Nephron (organoid): ENCODE measurements at regions not wholly inside any gene's neighbourhood (a gene's known extent, or its start where the extent isn't known, plus 50 kb on each side); places are given as distances from the start of the nearest gene placed in this dataset.

ENCODE experiments used
- H3K27ac Mint-ChIP-seq, 3 experiments: 2 replicates each; pipeline ENCODE4 v1.8.0; 2020; ENCODE audit warnings: mixed read lengths in 3 of 3, mild to moderate bottlenecking in 2 of 3, moderate library complexity in 1 of 3
- H3K27me3 Mint-ChIP-seq: 2 replicates; pipeline ENCODE4 v1.8.0; 2021; ENCODE audit warnings: low read depth, mild to moderate bottlenecking, moderate library complexity, mixed read lengths
- H3K36me3 Mint-ChIP-seq: 2 replicates; pipeline ENCODE4 v1.8.0; 2020; ENCODE audit warnings: low read depth, mixed read lengths
- H3K4me1 Mint-ChIP-seq: 2 replicates; pipeline ENCODE4 v1.8.0; 2020; ENCODE audit warnings: mixed read lengths
- H3K4me3 Mint-ChIP-seq, 3 experiments: 2 replicates each; pipeline ENCODE4 v1.8.0; 2020; ENCODE audit warnings: mild to moderate bottlenecking in 3 of 3, mixed read lengths in 3 of 3, moderate library complexity in 2 of 3
- H3K9me3 Mint-ChIP-seq: 2 replicates; pipeline ENCODE4 v1.8.0; 2020; ENCODE audit warnings: mixed read lengths
- CTCF ChIP-seq, 3 experiments: fragments of 200-600 bp; sonication (generic); IDR thresholded peaks; one replicate each; pipeline ENCODE4 v1.5.0; 2021; ENCODE audit warnings: antibody characterized with exemption in 3 of 3; ENCODE audit not compliant: unreplicated experiment in 3 of 3

DNA sequence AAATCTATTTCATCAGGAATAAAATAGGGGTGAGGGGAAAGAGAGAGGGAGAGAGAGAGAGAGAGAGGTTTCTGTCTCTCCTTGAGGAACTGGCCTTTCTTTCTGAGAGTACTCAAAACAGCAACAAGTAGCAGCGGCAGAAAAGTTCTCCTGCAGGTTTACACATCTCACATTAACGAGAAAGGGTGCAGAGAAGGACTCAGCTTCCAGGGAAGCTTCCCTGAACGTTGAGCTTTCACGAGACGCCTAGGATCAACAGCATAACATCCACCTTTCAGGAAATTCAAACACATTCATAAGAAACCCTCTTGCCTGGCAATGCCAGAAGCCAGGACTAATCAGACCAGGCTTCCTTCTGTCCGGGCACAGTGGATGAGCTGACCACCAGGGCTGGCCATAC lies 162.9 kb downstream of the ZDHHC21 start:
- peaks cover 44% of the 10 kb centered on the region for H3K4me1 Mint-ChIP-seq
- H3K9me3 Mint-ChIP-seq, result no peaks in the 10 kb centered on the region
- TF ChIP-seq CTCF (IDR thresholded peaks at IDR 0.05; ENCODE audit: unreplicated experiment in 3 of 3), result no peak
- peak overlapping the region in 1 of 3 experiments; percentile 1 for H3K4me3 Mint-ChIP-seq
- H3K36me3 Mint-ChIP-seq, result no peaks in the 10 kb centered on the region
- peaks cover 18% of the 10 kb centered on the region for H3K27me3 Mint-ChIP-seq
- no peak overlapping the region for H3K27ac Mint-ChIP-seq

DNA sequence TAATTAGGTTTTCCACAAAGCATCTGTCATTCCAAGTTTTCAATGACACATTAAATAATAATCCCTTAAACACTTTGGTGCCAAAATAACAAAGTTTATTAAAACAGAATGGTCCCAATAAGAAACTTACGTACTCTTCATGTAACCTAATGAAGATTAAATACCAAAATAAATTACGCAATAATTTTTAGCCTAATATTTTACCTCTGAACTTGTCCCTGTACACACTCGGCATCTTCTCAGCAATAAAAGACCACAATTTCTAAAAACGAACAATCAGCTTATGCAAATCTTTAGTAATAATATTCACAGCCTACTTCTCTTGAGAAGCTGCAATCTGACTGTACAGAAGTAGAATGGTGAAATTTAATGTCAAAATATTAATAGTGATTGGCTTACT lies 163.6 kb downstream of the ZDHHC21 start:
- Mint-ChIP-seq H3K4me3 (no peak overlapping the region), H3K9me3 (no peaks in the 10 kb centered on the region), H3K4me1 (peaks cover 38% of the 10 kb centered on the region), H3K27ac (no peak overlapping the region), H3K36me3 (no peaks in the 10 kb centered on the region), H3K27me3 (peaks cover 11% of the 10 kb centered on the region)
- TF ChIP-seq CTCF (IDR thresholded peaks at IDR 0.05; ENCODE audit: unreplicated experiment in 3 of 3), result no peak

DNA sequence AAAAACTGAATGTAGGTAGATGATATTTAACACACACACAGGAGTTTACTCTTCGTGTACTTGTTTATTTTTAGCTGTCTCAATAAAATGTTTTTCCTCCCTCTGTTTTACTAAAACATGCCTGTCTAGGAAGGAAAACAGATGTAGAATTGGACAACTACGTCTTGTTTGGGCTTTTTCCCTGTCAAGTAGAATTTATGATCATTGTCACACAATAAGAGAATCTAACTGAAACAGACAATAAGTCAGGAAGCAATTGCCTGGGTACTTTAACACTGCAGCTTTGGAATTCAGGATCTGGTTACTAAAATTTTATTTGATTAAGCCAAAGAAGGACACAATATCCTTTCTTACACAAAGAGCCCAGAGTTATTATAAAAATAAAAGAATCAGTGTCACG lies 164.2 kb downstream of the ZDHHC21 start:
- H3K27ac Mint-ChIP-seq, result peak overlapping the region in 1 of 3 experiments; percentile 50
- H3K9me3 Mint-ChIP-seq, result no peaks in the 10 kb centered on the region
- no peak for TF ChIP-seq CTCF (IDR thresholded peaks at IDR 0.05; ENCODE audit: unreplicated experiment in 3 of 3)
- peaks cover 33% of the 10 kb centered on the region for H3K4me1 Mint-ChIP-seq
- no peaks in the 10 kb centered on the region for H3K36me3 Mint-ChIP-seq
- no peak overlapping the region for H3K4me3 Mint-ChIP-seq
- peaks cover 9% of the 10 kb centered on the region for H3K27me3 Mint-ChIP-seq

GRCh38 chr9:14526504-14526903 lies 166.7 kb downstream of the ZDHHC21 start:
- no peaks in the 10 kb centered on the region for H3K9me3 Mint-ChIP-seq
- H3K27ac Mint-ChIP-seq, result no peak overlapping the region
- no peaks in the 10 kb centered on the region for H3K36me3 Mint-ChIP-seq
- H3K4me1 Mint-ChIP-seq, result peaks cover 14% of the 10 kb centered on the region
- TF ChIP-seq CTCF (IDR thresholded peaks at IDR 0.05; ENCODE audit: unreplicated experiment in 3 of 3), result no peak
- H3K27me3 Mint-ChIP-seq, result peaks cover 5% of the 10 kb centered on the region
- H3K4me3 Mint-ChIP-seq, result no peak overlapping the region

DNA sequence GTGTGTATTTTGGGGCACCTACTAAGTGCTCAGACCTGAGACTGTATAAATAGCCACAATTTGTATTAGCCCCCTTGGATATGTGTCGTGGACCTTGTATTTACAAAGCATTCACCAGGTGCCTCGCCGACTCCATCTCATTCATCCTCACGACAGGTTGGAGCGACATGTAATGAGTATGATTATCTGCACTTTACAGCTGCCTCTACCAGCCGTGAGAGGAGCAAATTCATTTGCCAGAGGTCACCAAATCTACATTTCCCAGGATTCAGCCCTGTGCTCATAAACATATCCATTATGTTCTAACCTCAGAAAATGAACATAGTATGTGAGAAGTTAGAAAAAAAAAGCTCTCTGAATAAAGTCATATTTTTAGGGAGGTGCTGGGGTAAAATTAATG lies 167.4 kb downstream of the ZDHHC21 start:
- Mint-ChIP-seq H3K36me3 (no peaks in the 10 kb centered on the region), H3K27me3 (peaks cover 5% of the 10 kb centered on the region), H3K9me3 (no peaks in the 10 kb centered on the region), H3K27ac (no peak overlapping the region), H3K4me1 (peaks cover 14% of the 10 kb centered on the region), H3K4me3 (no peak overlapping the region)
- TF ChIP-seq CTCF (IDR thresholded peaks at IDR 0.05; ENCODE audit: unreplicated experiment in 3 of 3), result no peak

- Mint-ChIP-seq H3K36me3 (no peaks in the 10 kb centered on the region), H3K27ac (no peak overlapping the region), H3K4me1 (peaks cover 7% of the 10 kb centered on the region), H3K9me3 (no peaks in the 10 kb centered on the region), H3K4me3 (no peak overlapping the region), H3K27me3 (no peaks in the 10 kb centered on the region)
- TF ChIP-seq CTCF (IDR thresholded peaks at IDR 0.05; ENCODE audit: unreplicated experiment in 3 of 3), result no peak
These were observed 168.2 kb downstream of the ZDHHC21 start for GRCh38 chr9:14524873-14525515.
